Dermis blood vessel endothelial cell (primary cell): ENCODE measurements at regions not wholly inside any gene's neighbourhood (a gene's known extent, or its start where the extent isn't known, plus 50 kb on each side); places are given as distances from the start of the nearest gene placed in this dataset.
A peak's percentile ranks its signal among the peaks of the same experiment; 100 is the strongest.
"Not testable (repeated sequence)": the region's sequence is repeated elsewhere in the genome, so short reads cannot be mapped to it uniquely, and the experiment has no call there.

Source experiments
- DNase-seq: peaks from one replicate; pipeline ENCODE4 v3.0.0; 2010

- no peak for DNase-seq
Observed at GRCh38 chr6:85005494-85005893, 241.1 kb upstream of the TBX18 start.

GRCh38 chr6:85004361-85004995, 240.1 kb upstream of the TBX18 start:
- DNase-seq: no peak

GRCh38 chr6:85002847-85003246, 238.4 kb upstream of the TBX18 start:
- DNase-seq: no peak

GRCh38 chr6:85000001-85000400, 235.6 kb upstream of the TBX18 start:
- DNase-seq: no peak

GRCh38 chr6:84998223-84998622, 233.8 kb upstream of the TBX18 start:
- DNase-seq: no peak

GRCh38 chr6:84988766-84989165, 224.4 kb upstream of the TBX18 start:
- DNase-seq: not testable (repeated sequence)

- DNase-seq: not testable (repeated sequence)
Observed at GRCh38 chr6:84985490-84985889, 221.1 kb upstream of the TBX18 start.

GRCh38 chr6:84979541-84979940, 215.1 kb upstream of the TBX18 start:
- peak; percentile 91 for DNase-seq

- DNase-seq: no peak
Observed at GRCh38 chr6:84977363-84977705, 212.9 kb upstream of the TBX18 start.

GRCh38 chr6:84976526-84977362, 212.3 kb upstream of the TBX18 start:
- peak; percentile 68 for DNase-seq

- no peak for DNase-seq
Observed at GRCh38 chr6:84975316-84975715, 210.9 kb upstream of the TBX18 start.

GRCh38 chr6:84973606-84974005, 209.2 kb upstream of the TBX18 start:
- no peak for DNase-seq

- DNase-seq: no peak
Observed at GRCh38 chr6:84967965-84968364, 203.6 kb upstream of the TBX18 start.

GRCh38 chr6:84967389-84967788, 203.0 kb upstream of the TBX18 start:
- peak; percentile 75 for DNase-seq

GRCh38 chr6:84953111-84953755, 188.8 kb upstream of the TBX18 start:
- no peak for DNase-seq

GRCh38 chr6:84944926-84945325, 180.5 kb upstream of the TBX18 start:
- not testable (repeated sequence) for DNase-seq

- no peak for DNase-seq
Observed at GRCh38 chr6:84943905-84944304, 179.5 kb upstream of the TBX18 start.

GRCh38 chr6:84941609-84942008, 177.2 kb upstream of the TBX18 start:
- DNase-seq: not testable (repeated sequence)

- DNase-seq: no peak
Observed at GRCh38 chr6:84929212-84929611, 164.8 kb upstream of the TBX18 start.

- no peak for DNase-seq
Observed at GRCh38 chr6:84927551-84927950, 163.2 kb upstream of the TBX18 start.

GRCh38 chr6:84926189-84927155, 162.1 kb upstream of the TBX18 start:
- DNase-seq: no peak

GRCh38 chr6:84921891-84922290, 157.5 kb upstream of the TBX18 start:
- DNase-seq: no peak

GRCh38 chr6:84920021-84920420, 155.6 kb upstream of the TBX18 start:
- DNase-seq: no peak
